ENCODE measurements at regions not wholly inside any gene's neighbourhood (a gene's known extent, or its start where the extent isn't known, plus 50 kb on each side); places are given as distances from the start of the nearest gene placed in this dataset.
A peak's percentile ranks its signal among the peaks of the same experiment; 100 is the strongest.

- Histone ChIP-seq H3F3A (ENCODE audit: low read depth) (no peaks in the 10 kb centered on the region), H3K4me1 (no peaks in the 10 kb centered on the region), H3K9ac (no peak overlapping the region), H3K27ac (no peak overlapping the region), H3K9me3 (ENCODE audit: low read depth) (no peaks in the 10 kb centered on the region), H4K20me1 (ENCODE audit: low read depth) (no peaks in the 10 kb centered on the region), H3K36me3 (no peaks in the 10 kb centered on the region), H3K27me3 (no peaks in the 10 kb centered on the region), H3K4me2 (no peak overlapping the region), H2AFZ (replicated peaks) (peak overlapping the region; percentile 89), H3K4me3 (no peak overlapping the region), H3K79me2 (ENCODE audit: low read depth) (no peaks in the 10 kb centered on the region)
- Mint-ChIP-seq H3K36me3 (no peaks in the 10 kb centered on the region), H3K27me3 (ENCODE audit: insufficient read depth, low read depth) (no peaks in the 10 kb centered on the region), H3K4me3 (no peak overlapping the region), H3K4me1 (peaks cover 12% of the 10 kb centered on the region), H3K9me3 (no peaks in the 10 kb centered on the region), H3K27ac (peak overlapping the region; percentile 87)
- DNase-seq (ENCODE audit: low spot score), result no peak
- TF ChIP-seq EZH2phosphoT487 (IDR thresholded peaks at IDR 0.05) (no peak), CTCF (IDR thresholded peaks at IDR 0.05) (no peak), EZH2 (IDR thresholded peaks at IDR 0.05) (no peak)
Observed at GRCh38 chr18:67651438-67651837, 134.9 kb upstream of the DSEL start.

- H3K27ac Mint-ChIP-seq, result peak overlapping the region; percentile 87
- peaks cover 12% of the 10 kb centered on the region for H3K4me1 Mint-ChIP-seq
- Histone ChIP-seq H3K27ac (no peak overlapping the region), H3F3A (ENCODE audit: low read depth) (no peaks in the 10 kb centered on the region), H3K79me2 (ENCODE audit: low read depth) (no peaks in the 10 kb centered on the region), H4K20me1 (ENCODE audit: low read depth) (no peaks in the 10 kb centered on the region), H3K9me3 (ENCODE audit: low read depth) (no peaks in the 10 kb centered on the region), H3K4me1 (no peaks in the 10 kb centered on the region), H3K36me3 (no peaks in the 10 kb centered on the region), H3K27me3 (no peaks in the 10 kb centered on the region), H3K4me3 (no peak overlapping the region), H2AFZ (replicated peaks) (peak overlapping the region; percentile 89), H3K4me2 (no peak overlapping the region), H3K9ac (no peak overlapping the region)
- no peaks in the 10 kb centered on the region for H3K9me3 Mint-ChIP-seq
- H3K4me3 Mint-ChIP-seq, result no peak overlapping the region
- no peak for TF ChIP-seq CTCF (IDR thresholded peaks at IDR 0.05)
- no peak for TF ChIP-seq EZH2 (IDR thresholded peaks at IDR 0.05)
- TF ChIP-seq EZH2phosphoT487 (IDR thresholded peaks at IDR 0.05), result no peak
- DNase-seq (ENCODE audit: low spot score), result no peak
- H3K36me3 Mint-ChIP-seq, result no peaks in the 10 kb centered on the region
- H3K27me3 Mint-ChIP-seq (ENCODE audit: insufficient read depth, low read depth), result no peaks in the 10 kb centered on the region
Observed at GRCh38 chr18:67650686-67651385, 134.3 kb upstream of the DSEL start.

- Histone ChIP-seq H3K27me3 (no peaks in the 10 kb centered on the region), H3K9ac (no peak overlapping the region), H2AFZ (replicated peaks) (no peak overlapping the region), H3K9me3 (ENCODE audit: low read depth) (no peaks in the 10 kb centered on the region), H4K20me1 (ENCODE audit: low read depth) (no peaks in the 10 kb centered on the region), H3K36me3 (no peaks in the 10 kb centered on the region), H3K4me3 (no peak overlapping the region), H3K4me1 (no peaks in the 10 kb centered on the region), H3K79me2 (ENCODE audit: low read depth) (no peaks in the 10 kb centered on the region), H3F3A (ENCODE audit: low read depth) (no peaks in the 10 kb centered on the region), H3K27ac (no peak overlapping the region), H3K4me2 (no peak overlapping the region)
- DNase-seq (ENCODE audit: low spot score), result no peak
- no peaks in the 10 kb centered on the region for H3K9me3 Mint-ChIP-seq
- H3K4me3 Mint-ChIP-seq, result no peak overlapping the region
- H3K27me3 Mint-ChIP-seq (ENCODE audit: insufficient read depth, low read depth), result no peaks in the 10 kb centered on the region
- TF ChIP-seq EZH2phosphoT487 (IDR thresholded peaks at IDR 0.05) (no peak), CTCF (IDR thresholded peaks at IDR 0.05) (no peak), EZH2 (IDR thresholded peaks at IDR 0.05) (no peak)
- H3K36me3 Mint-ChIP-seq, result no peaks in the 10 kb centered on the region
- H3K27ac Mint-ChIP-seq, result no peak overlapping the region
- H3K4me1 Mint-ChIP-seq, result peaks cover 7% of the 10 kb centered on the region
Observed at GRCh38 chr18:67646890-67647289, 130.4 kb upstream of the DSEL start.
